ENCODE measurements at regions not wholly inside any gene's neighbourhood (a gene's known extent, or its start where the extent isn't known, plus 50 kb on each side); places are given as distances from the start of the nearest gene placed in this dataset.

GRCh38 chr6:81362246-81362645, 390.2 kb downstream of the TENT5A start:
- TF ChIP-seq POLR2AphosphoS5 (IDR thresholded peaks at IDR 0.05; ENCODE audit: low read depth) (no peak), CTCF (IDR thresholded peaks at IDR 0.05; ENCODE audit: insufficient read depth, low read length) (no peak), SPI1 (IDR thresholded peaks at IDR 0.05; ENCODE audit: borderline replicate concordance, low read depth) (no peak), GABPA (IDR thresholded peaks at IDR 0.05; ENCODE audit: low read depth) (no peak), REST (IDR thresholded peaks at IDR 0.05; ENCODE audit: insufficient replicate concordance, low read depth) (no peak)

Data from HL-60 (cell line).